Neuronal stem cell (in vitro differentiated cells): ENCODE measurements at regions not wholly inside any gene's neighbourhood (a gene's known extent, or its start where the extent isn't known, plus 50 kb on each side); places are given as distances from the start of the nearest gene placed in this dataset.

ENCODE experiments used
- DNase-seq: peaks from one replicate; pipeline ENCODE4 v3.0.0-alpha.2; 2013; ENCODE audit warnings: low spot score
- H2AFZ ChIP-seq: one replicate; pipeline ENCODE4 v1.6.1; 2013; ENCODE audit warnings: mild to moderate bottlenecking, low read length, inconsistent platforms
- H2AK5ac ChIP-seq: 2 replicates; pipeline ENCODE4 v1.6.1; 2013; ENCODE audit warnings: low read depth, mild to moderate bottlenecking, inconsistent platforms, low read length, moderate library complexity, mixed read lengths
- H2BK120ac ChIP-seq: 2 replicates; pipeline ENCODE4 v1.6.1; 2013; ENCODE audit warnings: low read depth, mild to moderate bottlenecking, inconsistent platforms, low read length, moderate library complexity, mixed read lengths
- H2BK12ac ChIP-seq: one replicate; pipeline ENCODE4 v1.6.1; 2013; ENCODE audit warnings: low read length, inconsistent platforms
- H2BK15ac ChIP-seq: 2 replicates; pipeline ENCODE4 v1.6.1; 2013; ENCODE audit warnings: mild to moderate bottlenecking, low read length, inconsistent platforms, mixed read lengths
- H2BK5ac ChIP-seq: one replicate; pipeline ENCODE4 v1.6.1; 2013; ENCODE audit warnings: inconsistent platforms, mild to moderate bottlenecking, low read length, moderate library complexity
- H3K14ac ChIP-seq: one replicate; pipeline ENCODE4 v1.6.1; 2013; ENCODE audit warnings: low read length, inconsistent platforms
- H3K18ac ChIP-seq: 2 replicates; pipeline ENCODE4 v1.6.1; 2013; ENCODE audit warnings: low read length, inconsistent platforms
- H3K23ac ChIP-seq: 2 replicates; pipeline ENCODE4 v1.6.1; 2013; ENCODE audit warnings: low read depth, mild to moderate bottlenecking, mixed read lengths, low read length, inconsistent platforms; ENCODE audit not compliant: poor library complexity
- H3K27ac ChIP-seq: replicated peaks from 3 replicates; pipeline ENCODE4 v1.5.1; 2013; ENCODE audit warnings: low read length, inconsistent platforms
- H3K27me3 ChIP-seq, 3 experiments: 2 replicates each; pipeline ENCODE4 v1.6.1; 2013; ENCODE audit warnings: low read length in 3 of 3, mild to moderate bottlenecking in 2 of 3, inconsistent platforms in 1 of 3, low read depth in 1 of 3, mixed read lengths in 1 of 3, moderate library complexity in 1 of 3; ENCODE audit not compliant: control insufficient read depth in 3 of 3, insufficient read depth in 3 of 3
- H3K36me3 ChIP-seq, 2 donors: replicated peaks in 1 of 2; 2 replicates each; pipeline ENCODE4 v1.6.1; 2013; ENCODE audit warnings: low read length in 2 of 2; ENCODE audit not compliant: control insufficient read depth in 2 of 2, insufficient read depth in 2 of 2
- H3K4ac ChIP-seq: 2 replicates; pipeline ENCODE4 v1.6.1; 2013; ENCODE audit warnings: inconsistent platforms, mild to moderate bottlenecking, low read length, moderate library complexity
- H3K4me1 ChIP-seq, 2 donors: 1 replicate in 1 of 2; 2 replicates in 1 of 2; pipeline ENCODE4 v1.6.1; 2013; ENCODE audit warnings: low read length in 2 of 2, low read depth in 1 of 2; ENCODE audit not compliant: control insufficient read depth in 2 of 2, insufficient read depth in 1 of 2
- H3K4me2 ChIP-seq: one replicate; pipeline ENCODE4 v1.6.1; 2013; ENCODE audit warnings: mild to moderate bottlenecking, low read length, inconsistent platforms; ENCODE audit not compliant: insufficient read depth, poor library complexity, severe bottlenecking
- H3K4me3 ChIP-seq, 2 donors: 2 replicates each; pipeline ENCODE4 v1.5.1; 2013; ENCODE audit warnings: low read length in 2 of 2, mild to moderate bottlenecking in 2 of 2, inconsistent platforms in 1 of 2, moderate library complexity in 1 of 2
- H3K79me1 ChIP-seq: one replicate; pipeline ENCODE4 v1.6.1; 2013; ENCODE audit warnings: low read depth, mild to moderate bottlenecking, inconsistent platforms, low read length, moderate library complexity
- H3K9ac ChIP-seq: one replicate; pipeline ENCODE4 v1.6.1; 2013; ENCODE audit warnings: mild to moderate bottlenecking, low read depth, low read length, inconsistent platforms; ENCODE audit not compliant: poor library complexity
- H3K9me3 ChIP-seq, 2 donors: replicated peaks in 1 of 2; 2 replicates each; pipeline versions ENCODE3 to v1.6.1; 2013; ENCODE audit warnings: low read length in 2 of 2, mild to moderate bottlenecking in 2 of 2, inconsistent platforms in 1 of 2, low read depth in 1 of 2, mixed read lengths in 1 of 2, moderate library complexity in 1 of 2; ENCODE audit not compliant: control insufficient read depth in 2 of 2, insufficient read depth in 1 of 2
- H4K8ac ChIP-seq: one replicate; pipeline ENCODE4 v1.6.1; 2013; ENCODE audit warnings: low read depth, mild to moderate bottlenecking, inconsistent platforms, low read length, moderate library complexity
- H4K91ac ChIP-seq: one replicate; pipeline ENCODE4 v1.6.1; 2013; ENCODE audit warnings: low read length, low read depth, mild to moderate bottlenecking, inconsistent platforms; ENCODE audit not compliant: poor library complexity
- WGBS, 2 donors: extraction: QIAGEN DNeasy Blood & Tissue Kit; methylation state at CpG; one replicate each; pipeline ENCODE4 v1.1.7; 2013; ENCODE audit warnings: missing lambda C conversion rate in 2 of 2, mixed read lengths in 1 of 2; ENCODE audit not compliant: insufficient read length in 2 of 2, insufficient replicate concordance in 1 of 2; ENCODE audit errors: extremely low coverage in 2 of 2; 5-methylcytosine and 5-hydroxymethylcytosine counted together

GRCh38 chr2:19120941-19121750 lies 237.3 kb downstream of the OSR1 start:
- H2AK5ac ChIP-seq: no peak overlapping the region
- H3K27ac ChIP-seq: no peak overlapping the region
- no CpG with 5 or more reads among the region's 12 CpGs for WGBS, 2 donors

GRCh38 chr2:19120181-19120580 lies 238.2 kb downstream of the OSR1 start:
- no peak overlapping the region for H3K14ac ChIP-seq
- peaks cover 2 to 6% of the 10 kb centered on the region in 2 donors for H3K4me1 ChIP-seq
- H3K4ac ChIP-seq: no peak overlapping the region
- no peaks in the 10 kb centered on the region for H3K79me1 ChIP-seq
- H3K36me3 ChIP-seq: no peaks in the 10 kb centered on the region
- H2BK12ac ChIP-seq: no peak overlapping the region
- no peak overlapping the region for H2BK5ac ChIP-seq
- no CpG with 5 or more reads among the region's 5 CpGs for WGBS, 2 donors
- no peaks in the 10 kb centered on the region for H3K27me3 ChIP-seq
- DNase-seq: no peak
- H2BK120ac ChIP-seq: no peak overlapping the region
- H4K91ac ChIP-seq: no peak overlapping the region
- no peak overlapping the region for H3K4me2 ChIP-seq
- H4K8ac ChIP-seq: no peak overlapping the region
- no peak overlapping the region for H2BK15ac ChIP-seq
- no peak overlapping the region for H3K4me3 ChIP-seq
- no peak overlapping the region for H3K9ac ChIP-seq
- no peak overlapping the region for H3K27ac ChIP-seq
- H3K23ac ChIP-seq: no peak overlapping the region
- H2AK5ac ChIP-seq: no peak overlapping the region
- no peak overlapping the region for H3K18ac ChIP-seq
- H2AFZ ChIP-seq: no peak overlapping the region
- H3K9me3 ChIP-seq: no peaks in the 10 kb centered on the region

More at GRCh38 chr2:19120941-19121750, 237.3 kb downstream of the OSR1 start:
- no peak overlapping the region for H2BK12ac ChIP-seq
- no peak overlapping the region for H3K18ac ChIP-seq
- no peak overlapping the region for H3K4ac ChIP-seq
- no peaks in the 10 kb centered on the region for H3K79me1 ChIP-seq
- no peak overlapping the region for H2BK15ac ChIP-seq
- H3K9ac ChIP-seq: no peak overlapping the region
- no peak overlapping the region for H2BK5ac ChIP-seq
- H3K27me3 ChIP-seq: no peaks in the 10 kb centered on the region
- no peak overlapping the region for H3K4me2 ChIP-seq
- DNase-seq: no peak
- H3K9me3 ChIP-seq: no peaks in the 10 kb centered on the region
- no peaks in the 10 kb centered on the region for H3K36me3 ChIP-seq
- H2BK120ac ChIP-seq: no peak overlapping the region
- no peak overlapping the region for H2AFZ ChIP-seq
- no peak overlapping the region for H3K4me3 ChIP-seq
- H4K8ac ChIP-seq: no peak overlapping the region
- peaks cover 2 to 8% of the 10 kb centered on the region in 2 donors for H3K4me1 ChIP-seq
- no peak overlapping the region for H3K23ac ChIP-seq
- no peak overlapping the region for H4K91ac ChIP-seq
- no peak overlapping the region for H3K14ac ChIP-seq

GRCh38 chr2:19119326-19120001 lies 239.0 kb downstream of the OSR1 start:
- no peak overlapping the region for H2AFZ ChIP-seq
- no peak overlapping the region for H3K4me3 ChIP-seq
- H3K79me1 ChIP-seq: no peaks in the 10 kb centered on the region
- no peaks in the 10 kb centered on the region for H3K27me3 ChIP-seq
- H4K8ac ChIP-seq: no peak overlapping the region
- H3K27ac ChIP-seq: no peak overlapping the region
- H3K14ac ChIP-seq: no peak overlapping the region
- H3K18ac ChIP-seq: no peak overlapping the region
- H3K23ac ChIP-seq: no peak overlapping the region
- H3K36me3 ChIP-seq: no peaks in the 10 kb centered on the region
- no peak overlapping the region for H3K9ac ChIP-seq
- H2BK120ac ChIP-seq: no peak overlapping the region
- no peak overlapping the region for H3K4me2 ChIP-seq
- H3K9me3 ChIP-seq: no peaks in the 10 kb centered on the region
- H2BK12ac ChIP-seq: no peak overlapping the region
- DNase-seq: no peak
- no peak overlapping the region for H2BK5ac ChIP-seq
- H3K4ac ChIP-seq: no peak overlapping the region
- WGBS, 2 donors: no CpG with 5 or more reads among the region's 3 CpGs
- H2BK15ac ChIP-seq: no peak overlapping the region
- H3K4me1 ChIP-seq: peaks cover 2 to 6% of the 10 kb centered on the region in 2 donors
- H4K91ac ChIP-seq: no peak overlapping the region
- no peak overlapping the region for H2AK5ac ChIP-seq

- Histone ChIP-seq H3K79me1 (no peaks in the 10 kb centered on the region), H4K91ac (no peak overlapping the region), H2AFZ (no peak overlapping the region), H3K36me3 (no peaks in the 10 kb centered on the region), H3K9me3 (no peaks in the 10 kb centered on the region), H2BK12ac (no peak overlapping the region), H3K4me3 (peak overlapping the region in 1 of 2 donors; percentile 39), H3K23ac (no peak overlapping the region), H3K18ac (no peak overlapping the region), H2BK120ac (no peak overlapping the region), H3K4ac (no peak overlapping the region), H3K4me2 (no peak overlapping the region), H3K9ac (no peak overlapping the region), H4K8ac (no peak overlapping the region), H3K27ac (no peak overlapping the region), H2BK5ac (no peak overlapping the region), H3K14ac (no peak overlapping the region), H2BK15ac (no peak overlapping the region), H2AK5ac (no peak overlapping the region), H3K27me3 (no peaks in the 10 kb centered on the region), H3K4me1 (peaks cover 2 to 6% of the 10 kb centered on the region in 2 donors)
- no peak for DNase-seq
- WGBS, 2 donors: no CpG with 5 or more reads among the region's 4 CpGs
Measured at GRCh38 chr2:19116918-19117317, 241.5 kb downstream of the OSR1 start.
